ENCODE measurements at regions not wholly inside any gene's neighbourhood (a gene's known extent, or its start where the extent isn't known, plus 50 kb on each side); places are given as distances from the start of the nearest gene placed in this dataset.
"Not testable (repeated sequence)": the region's sequence is repeated elsewhere in the genome, so short reads cannot be mapped to it uniquely, and the experiment has no call there.

DNA sequence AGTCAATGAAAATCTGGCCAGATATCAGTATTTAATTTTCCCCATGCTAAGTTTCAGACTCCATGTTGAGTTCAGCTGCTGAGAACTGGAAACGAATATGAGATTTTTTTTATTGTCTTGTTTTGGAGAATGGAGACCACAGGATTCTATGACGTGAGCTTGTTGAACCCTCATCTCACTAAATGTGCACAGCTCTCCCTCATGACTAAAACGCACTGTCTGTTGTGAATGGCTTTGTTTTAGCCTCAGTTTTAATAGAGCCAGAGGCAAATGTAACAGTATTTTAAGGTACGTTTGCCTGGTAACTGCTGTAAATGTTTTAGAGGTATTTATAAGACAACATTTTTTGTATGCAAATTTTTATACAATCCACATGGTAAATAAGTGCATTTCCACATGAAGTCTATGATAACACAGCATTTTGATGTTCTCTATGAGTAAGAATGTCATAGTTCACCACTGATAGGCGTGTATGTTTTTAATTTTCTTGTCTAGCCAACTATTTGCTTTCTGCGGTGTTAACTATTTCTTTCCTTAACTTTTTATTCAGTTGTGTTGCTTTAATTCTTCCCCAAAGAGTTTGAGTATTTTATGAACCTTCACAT lies 1159.3 kb upstream of the TENM3 start:
- no peak for DNase-seq (ENCODE audit: low read depth)

DNA sequence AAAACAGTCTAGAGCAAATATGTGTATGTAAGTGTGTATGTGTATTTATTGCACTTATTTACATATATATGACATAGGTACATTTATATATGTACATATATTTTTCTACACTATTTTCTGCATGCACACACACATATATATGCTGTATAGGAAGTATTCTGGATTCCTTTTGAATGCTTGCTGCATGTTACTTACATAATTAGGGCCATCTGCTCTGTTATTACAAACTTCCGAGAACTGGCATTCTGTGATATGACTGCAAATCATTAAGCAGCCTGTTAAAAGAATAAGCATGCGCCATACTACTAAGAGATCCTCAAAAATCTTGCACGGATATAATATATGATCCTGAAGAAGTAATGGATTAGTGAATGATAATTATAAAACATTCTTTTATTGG lies 1157.6 kb upstream of the TENM3 start:
- DNase-seq (ENCODE audit: low read depth) = no peak

DNA sequence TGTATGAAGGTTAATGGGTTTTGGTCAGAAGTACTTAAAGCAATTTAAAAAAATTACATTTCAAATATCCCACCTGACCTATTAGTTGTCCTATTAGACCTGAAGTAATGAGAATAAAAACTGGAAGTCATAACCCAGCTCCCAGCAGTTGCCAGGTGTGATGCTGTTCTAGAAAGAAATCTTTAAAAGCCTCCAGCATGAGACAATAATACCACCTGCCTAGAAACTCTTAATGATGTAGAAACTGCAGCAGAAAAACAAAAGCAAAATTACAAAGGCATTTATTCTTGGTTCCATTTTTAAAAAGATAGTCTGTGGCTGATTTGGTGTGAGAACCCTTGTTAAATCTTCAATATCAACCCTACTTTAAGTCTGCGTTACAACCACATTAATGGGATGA lies 1137.7 kb upstream of the TENM3 start:
- no peak for DNase-seq (ENCODE audit: low read depth)

DNA sequence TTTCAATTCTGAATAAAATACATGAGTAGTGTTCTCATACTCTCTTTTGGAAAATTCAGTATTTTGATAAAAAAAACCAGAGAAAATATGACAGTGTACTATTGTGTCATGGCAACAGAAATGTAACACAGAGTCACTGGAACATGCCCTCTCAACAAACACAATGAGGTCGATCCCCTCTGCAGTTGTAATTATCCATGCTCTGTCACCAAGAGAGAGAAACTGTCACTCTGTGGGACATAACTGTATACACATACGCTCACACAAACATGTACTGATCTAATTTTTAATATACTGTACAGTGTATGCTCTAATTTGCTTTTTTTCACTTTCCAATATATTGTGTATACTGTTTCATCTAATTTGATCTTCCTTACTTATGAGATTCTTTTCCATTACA lies 1136.8 kb upstream of the TENM3 start:
- DNase-seq (ENCODE audit: low read depth) = no peak

DNA sequence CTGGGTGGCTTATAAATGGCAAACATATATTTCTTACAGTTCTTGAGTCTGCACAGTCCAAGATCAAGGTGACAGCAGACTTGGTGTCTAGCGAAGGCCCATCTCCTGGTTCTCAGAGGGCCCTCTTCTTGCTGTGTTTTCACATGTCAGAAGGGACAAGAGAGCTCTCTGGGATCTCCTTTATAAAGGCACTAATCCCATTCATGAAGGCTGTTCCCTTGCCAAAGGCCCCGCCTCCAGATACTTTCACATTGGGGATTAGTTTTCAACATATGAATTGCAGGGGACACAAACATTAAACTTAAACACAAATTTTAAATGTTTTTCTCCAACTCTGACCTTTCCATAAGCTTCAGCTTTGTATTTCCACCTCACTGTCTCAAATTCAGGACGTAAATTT lies 1135.0 kb upstream of the TENM3 start:
- no peak for DNase-seq (ENCODE audit: low read depth)

DNA sequence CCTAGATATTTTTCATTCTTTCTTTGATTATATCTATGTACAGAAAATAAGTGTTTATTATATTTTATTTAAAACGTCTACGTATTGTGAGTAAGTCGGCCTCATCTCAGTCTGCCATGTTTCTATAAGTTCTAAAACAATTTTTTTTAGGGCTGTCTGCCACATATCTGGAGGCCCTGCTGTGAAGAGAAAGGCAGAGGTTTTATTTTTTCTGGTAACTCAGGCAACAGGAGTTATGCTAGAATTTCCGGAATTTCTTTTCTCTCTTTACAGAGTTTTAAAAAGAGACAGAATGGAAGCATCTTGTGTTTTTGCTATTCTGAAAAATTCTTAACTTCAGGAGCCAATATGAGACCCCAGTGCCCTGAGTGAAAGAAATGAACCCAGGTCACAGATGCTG lies 1124.0 kb upstream of the TENM3 start:
- no peak for DNase-seq (ENCODE audit: low read depth)

DNA sequence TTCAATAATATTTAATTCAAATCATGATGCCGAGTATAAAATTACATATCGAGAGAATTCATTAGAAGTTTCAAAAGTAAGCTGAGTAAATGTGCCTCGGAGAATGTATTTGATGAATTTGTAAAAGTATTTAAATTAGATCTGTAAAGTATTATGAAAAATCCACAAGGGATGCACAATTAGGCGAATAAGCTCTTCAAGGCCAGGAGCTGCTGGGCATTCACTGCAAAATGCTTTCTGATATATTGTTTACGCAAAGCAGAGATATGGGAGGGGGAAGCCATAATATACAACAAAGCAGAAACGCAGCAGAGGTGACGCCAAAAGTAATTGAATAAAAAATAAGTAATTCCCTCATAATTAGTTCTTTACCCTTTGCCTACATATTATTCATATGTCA lies 1121.5 kb upstream of the TENM3 start:
- DNase-seq (ENCODE audit: low read depth) = no peak

DNA sequence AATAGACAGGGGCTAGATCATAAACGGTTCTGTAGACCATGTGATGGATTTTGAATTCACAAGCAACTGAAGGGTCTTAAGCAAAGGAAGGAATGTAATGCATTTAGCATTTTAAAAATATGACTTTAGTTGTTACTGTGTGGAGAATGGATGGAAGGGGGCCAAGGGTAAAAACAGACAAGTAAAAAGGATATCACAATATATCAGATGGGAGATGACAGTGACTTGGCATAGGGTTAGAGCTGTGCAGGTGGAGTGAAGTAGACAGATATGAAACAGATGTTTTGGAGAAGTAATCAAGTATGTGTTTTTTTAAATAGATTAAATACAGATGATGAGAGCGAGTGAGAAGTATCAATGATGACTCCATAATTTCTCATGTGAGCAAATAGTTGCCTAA lies 1116.0 kb upstream of the TENM3 start:
- DNase-seq (ENCODE audit: low read depth) = no peak

DNA sequence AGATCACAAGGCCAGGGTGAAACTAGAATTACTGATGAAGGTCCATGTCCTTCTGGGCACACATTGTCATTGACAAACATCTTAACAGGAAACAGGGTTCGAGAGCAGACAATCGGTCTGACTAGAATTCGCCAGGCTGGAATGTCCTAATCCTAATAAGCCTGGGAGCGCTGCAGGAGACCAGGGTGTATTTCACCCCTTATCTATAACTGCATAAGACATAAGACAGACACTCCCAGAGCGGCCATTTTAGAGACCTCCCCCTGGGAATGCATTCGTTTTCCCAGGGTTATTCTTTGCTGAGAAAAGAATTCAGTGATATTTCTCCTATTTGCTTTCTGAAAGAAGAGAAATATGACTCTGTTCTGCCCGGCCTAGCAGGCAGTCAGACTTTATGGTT lies 1112.9 kb upstream of the TENM3 start:
- DNase-seq (ENCODE audit: low read depth) = not testable (repeated sequence)

DNA sequence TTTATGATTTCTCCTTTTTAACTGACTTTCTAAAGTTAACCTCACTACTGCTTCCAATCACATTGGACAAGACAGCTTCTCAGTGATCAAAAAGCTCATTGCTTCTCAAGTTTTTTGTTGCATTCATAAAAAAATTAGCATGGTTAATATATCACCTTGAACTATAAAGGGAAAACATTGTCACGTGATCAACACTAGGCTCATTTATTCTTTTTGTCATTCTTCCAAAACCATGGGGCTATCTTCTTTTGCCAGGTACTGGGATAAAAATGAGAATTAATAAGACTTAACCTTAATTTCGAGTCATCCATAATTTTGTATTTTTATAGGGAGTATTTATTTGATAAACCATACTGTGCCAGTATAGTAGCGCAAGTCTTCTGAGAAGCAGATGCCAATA lies 1105.9 kb upstream of the TENM3 start:
- no peak for DNase-seq (ENCODE audit: low read depth)

DNA sequence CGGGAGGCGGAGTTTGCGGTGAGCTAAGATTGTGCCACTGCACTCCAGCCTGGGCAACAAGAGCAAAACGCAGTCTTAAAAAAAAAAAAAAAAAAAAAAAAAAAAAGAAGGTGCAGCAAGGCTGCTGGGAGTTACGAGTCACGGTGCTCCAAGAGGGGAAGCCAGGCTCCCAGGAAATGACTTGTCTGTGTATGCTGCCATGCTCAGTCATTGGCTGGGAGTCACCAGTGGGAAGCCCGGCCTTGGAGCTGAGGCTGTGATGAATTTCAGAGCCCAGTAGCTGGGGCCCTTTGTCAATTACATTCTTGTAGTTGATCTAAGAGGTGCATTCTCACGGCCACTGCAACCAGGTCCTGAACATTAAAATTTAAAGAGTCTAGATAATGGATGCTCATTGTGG lies 1105.1 kb upstream of the TENM3 start:
- no peak for DNase-seq (ENCODE audit: low read depth)

DNA sequence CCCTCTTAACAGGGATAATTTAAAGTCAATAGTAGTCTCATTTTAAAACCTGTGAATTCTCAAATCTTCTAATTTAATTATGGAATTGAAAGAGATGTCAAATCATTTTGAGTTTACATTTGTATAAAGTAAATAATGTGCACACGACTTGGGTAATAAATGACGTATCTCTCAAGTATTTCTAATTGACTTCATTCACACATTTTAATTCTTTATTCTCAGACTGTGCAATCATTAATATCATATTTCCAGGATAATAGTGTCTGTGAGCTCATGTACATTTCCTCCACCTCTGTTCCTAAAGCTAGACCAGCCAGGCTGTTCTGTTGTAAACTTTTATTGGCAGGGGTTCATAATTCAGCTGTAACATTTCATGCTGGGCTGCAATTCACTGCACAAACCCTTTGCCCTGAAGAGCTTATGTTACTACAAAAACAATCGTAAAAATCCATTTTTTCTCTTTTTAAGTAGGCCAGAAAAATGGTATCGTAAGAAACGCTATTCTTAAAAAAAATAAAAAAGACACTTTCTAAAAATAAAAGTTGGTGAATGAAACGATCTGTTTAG lies 1103.1 kb upstream of the TENM3 start:
- no peak for DNase-seq (ENCODE audit: low read depth)

DNA sequence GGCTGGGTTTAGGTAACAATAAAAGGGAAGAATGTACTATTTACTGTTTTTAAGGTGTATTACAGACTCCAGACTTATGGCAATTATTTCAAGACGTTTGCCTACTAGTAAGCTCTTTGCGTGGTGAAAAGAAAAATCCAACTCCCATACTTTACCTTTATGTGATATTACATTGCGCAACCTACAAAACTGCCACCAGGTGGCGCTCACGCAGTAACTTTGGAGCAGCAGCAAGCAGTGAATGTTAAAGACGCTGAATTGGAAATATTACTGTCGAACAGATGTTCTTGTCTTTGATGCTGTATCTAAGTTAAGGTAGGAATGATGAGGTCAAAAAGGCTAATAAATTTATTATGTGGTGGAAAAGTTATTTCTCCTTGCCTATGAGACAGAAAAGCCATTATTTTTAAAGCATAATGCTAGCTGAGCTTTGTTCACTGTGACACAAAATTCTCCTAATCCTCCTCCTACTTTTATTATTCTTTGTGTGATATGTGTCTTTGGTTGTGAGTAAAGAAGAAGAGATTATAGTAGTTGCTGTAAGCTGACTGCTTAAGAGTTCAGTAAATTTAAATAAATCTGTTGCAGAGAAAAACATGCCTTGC lies 1099.8 kb upstream of the TENM3 start:
- DNase-seq (ENCODE audit: low read depth) = peak; percentile 59

DNA sequence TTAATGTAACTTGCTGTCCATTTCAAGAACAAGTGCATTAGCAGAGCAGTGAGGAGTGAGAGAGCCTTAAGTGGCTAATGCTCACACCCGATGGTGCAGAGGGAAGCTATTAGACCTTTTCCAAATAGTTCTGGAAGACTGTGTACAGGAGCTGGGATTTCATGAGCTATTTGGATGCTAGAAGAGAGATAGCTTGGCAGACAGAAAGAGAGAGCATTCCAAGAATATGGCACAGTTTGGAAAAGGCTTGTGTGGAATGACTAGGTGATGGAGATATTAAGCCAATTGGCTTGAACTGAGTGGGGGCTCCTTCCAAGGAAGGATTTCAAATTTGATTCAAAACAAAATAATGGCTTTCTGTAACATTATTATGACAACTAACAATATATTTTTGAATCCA lies 1097.2 kb upstream of the TENM3 start:
- no peak for DNase-seq (ENCODE audit: low read depth)

DNA sequence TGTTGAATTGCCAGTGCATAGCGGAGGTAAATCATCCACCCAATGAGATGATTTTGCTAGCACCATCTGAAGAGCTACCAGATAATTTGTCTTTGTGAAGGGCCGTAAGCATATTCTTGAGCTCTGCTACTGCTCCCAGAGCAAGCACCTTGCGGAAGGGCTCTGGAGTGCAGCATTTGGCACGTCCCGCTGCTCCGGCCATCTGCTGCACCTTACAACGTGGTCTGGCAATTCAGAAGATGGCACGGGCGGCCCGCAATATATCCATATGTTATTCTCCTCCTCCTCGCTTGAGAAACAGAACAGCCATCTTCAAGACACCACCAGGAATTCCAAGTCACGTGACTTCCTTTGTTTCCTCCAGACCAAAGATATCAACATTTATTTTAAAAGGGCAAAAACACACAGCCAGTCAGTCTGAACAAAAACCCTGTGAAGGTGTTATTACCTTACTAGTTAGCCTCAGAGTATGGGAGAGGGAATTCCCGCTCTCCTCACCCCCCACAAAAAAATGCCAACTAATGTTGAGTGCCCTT lies 1095.7 kb upstream of the TENM3 start:
- no peak for DNase-seq (ENCODE audit: low read depth)

DNA sequence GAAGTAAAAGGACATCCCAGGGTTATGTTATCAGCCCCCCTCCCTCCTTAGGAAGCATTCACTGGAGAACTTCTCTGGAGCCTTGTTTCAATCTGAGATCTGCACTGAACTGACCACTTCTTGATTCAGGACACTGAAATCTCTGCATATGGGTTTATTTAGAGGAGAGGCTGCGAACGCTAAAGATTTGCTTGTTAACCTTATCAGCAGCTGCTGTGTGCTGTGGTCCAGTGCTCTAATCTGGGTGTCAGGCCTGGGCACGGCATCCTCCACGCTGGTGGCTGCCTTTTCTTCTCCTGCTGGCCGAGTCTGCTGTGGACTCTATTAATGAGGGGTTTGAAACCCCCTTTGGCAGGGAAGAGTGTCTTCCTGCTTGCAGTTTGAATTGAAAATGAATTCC lies 1094.7 kb upstream of the TENM3 start:
- DNase-seq (ENCODE audit: low read depth) = no peak

DNA sequence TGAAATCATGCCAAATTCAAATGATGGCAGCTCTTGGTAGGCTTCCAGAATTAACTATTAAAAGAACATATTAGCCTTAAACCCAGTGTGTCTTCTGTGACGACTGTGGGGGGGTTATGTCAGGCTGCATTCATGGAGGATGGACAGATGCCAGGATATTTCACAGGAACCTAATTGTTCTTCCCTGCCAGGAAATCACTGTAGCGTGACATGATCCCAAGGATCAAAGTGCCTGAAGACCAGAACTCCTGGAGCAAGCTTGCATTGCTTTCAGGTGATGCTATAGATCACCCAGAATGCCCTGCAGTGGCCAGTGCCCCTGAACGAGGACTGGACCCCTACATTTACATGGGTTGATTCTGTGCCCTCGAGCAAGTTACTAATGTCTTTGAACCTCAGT lies 1093.0 kb upstream of the TENM3 start:
- peak; percentile 47 for DNase-seq (ENCODE audit: low read depth)

DNA sequence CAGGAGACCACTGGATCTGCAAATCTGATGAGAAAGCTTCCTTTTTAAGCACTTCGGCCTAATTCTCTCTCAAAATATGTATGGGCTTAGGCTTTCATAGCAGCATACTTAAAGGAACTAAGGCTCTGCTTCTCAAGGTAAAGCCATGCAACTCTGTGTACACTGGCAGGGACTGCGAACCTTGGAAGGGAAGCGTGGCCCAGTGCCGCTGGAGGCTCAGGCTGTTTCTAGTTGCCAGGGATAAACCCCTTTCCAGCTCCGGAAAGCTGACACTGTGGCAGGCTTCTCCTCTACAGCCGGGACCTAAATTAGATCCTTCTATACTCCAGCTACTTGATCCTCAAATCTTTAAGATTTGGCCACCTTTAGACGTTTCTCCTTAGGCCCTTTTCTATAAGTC lies 1091.3 kb upstream of the TENM3 start:
- DNase-seq (ENCODE audit: low read depth) = no peak

DNA sequence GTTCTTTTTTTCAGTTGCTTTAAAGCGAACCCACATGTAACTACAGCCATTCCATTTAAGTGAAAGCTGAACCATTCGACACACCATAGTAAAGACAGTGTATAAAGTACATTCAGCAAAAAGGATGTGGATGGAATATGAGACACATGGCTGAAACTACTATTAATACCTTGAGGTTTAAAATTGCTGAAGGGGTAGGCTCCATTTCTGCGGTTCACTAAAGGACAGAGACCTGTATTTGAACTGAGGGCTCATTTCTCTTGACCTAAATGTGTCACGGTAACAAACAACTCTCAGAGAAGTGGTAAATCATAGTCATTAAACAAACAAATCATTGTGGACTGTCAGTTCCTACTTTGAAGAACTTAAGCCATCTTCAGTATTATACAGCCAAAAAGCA lies 1085.6 kb upstream of the TENM3 start:
- peak; percentile 30 for DNase-seq (ENCODE audit: low read depth)

DNA sequence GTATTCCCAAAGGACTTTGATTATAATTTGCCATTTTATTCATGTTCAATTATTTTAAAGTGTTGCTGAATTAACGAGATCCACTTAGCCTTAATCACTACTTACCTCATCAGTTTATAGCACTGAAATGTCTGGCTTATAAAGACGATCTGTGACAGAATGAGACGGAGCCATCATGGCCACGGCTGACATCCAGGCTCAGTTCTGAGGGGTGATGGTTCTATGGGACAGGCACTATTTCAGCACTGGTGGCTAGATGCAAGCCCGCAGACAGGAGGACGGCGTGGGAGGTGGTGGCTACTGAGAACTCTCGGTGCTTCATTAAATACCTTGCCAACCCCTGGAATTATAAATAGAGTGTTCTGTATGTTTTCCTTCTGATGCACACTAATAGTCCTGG lies 1084.2 kb upstream of the TENM3 start:
- no peak for DNase-seq (ENCODE audit: low read depth)

DNA sequence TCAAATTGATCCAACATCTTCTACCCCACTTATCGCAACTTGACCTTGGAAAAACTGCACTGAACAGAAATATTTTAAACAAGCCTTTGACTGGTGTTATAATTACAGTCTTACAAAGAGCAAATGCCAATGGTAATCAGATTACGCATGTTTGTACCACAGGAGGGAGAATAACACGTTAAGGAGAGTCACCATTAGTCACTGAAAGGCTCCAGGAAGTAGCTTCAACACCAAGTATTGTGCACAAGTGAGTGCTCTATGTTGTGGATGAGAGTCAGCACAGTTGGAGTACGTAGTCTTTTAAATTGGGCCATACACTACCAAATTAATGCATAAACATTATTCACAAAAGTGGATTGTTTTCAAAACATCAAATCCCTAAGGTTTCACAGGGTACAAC lies 1081.5 kb upstream of the TENM3 start:
- DNase-seq (ENCODE audit: low read depth) = peak; percentile 33

DNA sequence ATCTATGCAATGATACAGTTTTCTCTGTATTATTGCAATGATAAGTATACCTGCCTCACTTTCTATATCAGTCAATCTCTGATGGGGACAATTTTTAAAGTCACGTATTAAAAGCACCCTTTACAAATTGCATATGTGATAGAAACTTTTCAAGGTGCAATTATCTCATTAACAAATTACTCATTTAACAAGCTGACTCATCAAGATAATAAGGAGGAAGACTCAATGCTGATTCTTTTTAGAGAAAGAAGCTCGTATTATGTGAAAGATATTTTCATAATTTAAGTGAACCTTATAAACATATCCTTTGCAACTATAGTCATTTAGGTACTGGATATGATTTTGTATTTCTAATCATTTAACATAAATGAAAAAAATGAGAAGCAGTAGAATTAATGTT lies 1080.9 kb upstream of the TENM3 start:
- no peak for DNase-seq (ENCODE audit: low read depth)

DNA sequence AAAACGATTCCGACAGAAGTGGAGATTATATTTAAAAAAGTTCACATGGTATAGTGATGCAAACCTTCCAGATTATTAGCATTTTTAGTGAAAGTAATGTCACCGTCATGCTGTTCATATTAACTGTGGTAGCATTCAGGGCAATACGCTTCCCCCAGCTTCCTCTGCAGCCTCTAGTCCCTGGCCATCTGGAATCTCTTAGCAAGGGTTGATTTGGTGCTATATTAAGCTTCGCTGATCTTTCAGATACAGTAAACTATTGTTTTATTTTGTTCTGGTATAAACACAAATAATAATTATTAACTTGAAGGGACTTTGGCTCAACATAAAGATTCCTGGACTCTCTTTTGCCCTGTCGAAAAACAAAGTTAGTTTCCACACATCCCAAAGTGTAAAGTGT lies 1080.5 kb upstream of the TENM3 start:
- peak; percentile 11 for DNase-seq (ENCODE audit: low read depth)

All from RPMI7951 (cell line).